IMR-90 (cell line): ENCODE measurements at regions not wholly inside any gene's neighbourhood (a gene's known extent, or its start where the extent isn't known, plus 50 kb on each side); places are given as distances from the start of the nearest gene placed in this dataset.

Source experiments
- ATAC-seq: fragments of 200-7000 bp; cut with Tn5 transposase; 2 replicates; pipeline ENCODE4 v1.9.1; 2020; ENCODE audit warnings: low read depth, mild to moderate bottlenecking, moderate library complexity
- BruUV-seq: library from RNA; stranded (reverse); fragments of 400-500 nt; replicated peaks from 2 replicates; lab custom pipeline; 2021; lab: Mats Ljungman, UMichigan
- CTCF ChIA-PET: fragments of 300-600 bp; formaldehyde crosslinking; extraction: SDS; loops from one replicate; lab custom pipeline; 2021; ENCODE audit warnings: antibody characterized with exemption; lab: Yijun Ruan, JAX
- POLR2A ChIA-PET: fragments of 300-600 bp; sonication (Branson Sonifier 250); formaldehyde crosslinking; loops from one replicate; lab custom pipeline; 2022; ENCODE audit warnings: antibody characterized with exemption; ENCODE audit not compliant: unreplicated experiment; lab: Charles Lee
- DNase-seq: peaks from one replicate; pipeline ENCODE4 v3.0.0; 2013
- H2AFZ ChIP-seq: replicated peaks from 2 replicates; pipeline ENCODE3; 2013; ENCODE audit warnings: low read length, mild to moderate bottlenecking; ENCODE audit not compliant: poor library complexity
- H2AK5ac ChIP-seq: 2 replicates; pipeline ENCODE4 v1.6.1; 2013; ENCODE audit warnings: low read depth, low read length, inconsistent platforms
- H2AK9ac ChIP-seq: replicated peaks from 2 replicates; pipeline ENCODE3; 2013; ENCODE audit warnings: mild to moderate bottlenecking, low read depth, low read length, moderate library complexity; ENCODE audit not compliant: poor library complexity
- H2BK120ac ChIP-seq: 2 replicates; pipeline ENCODE4 v1.6.1; 2013; ENCODE audit warnings: low read depth, low read length, inconsistent platforms
- H2BK15ac ChIP-seq: 3 replicates; pipeline ENCODE4 v1.6.1; 2013; ENCODE audit warnings: low read depth, low read length, inconsistent platforms
- H2BK20ac ChIP-seq: 2 replicates; pipeline ENCODE4 v1.6.1; 2013; ENCODE audit warnings: low read depth, mild to moderate bottlenecking, inconsistent platforms, low read length, moderate library complexity
- H2BK5ac ChIP-seq: 2 replicates; pipeline ENCODE4 v1.6.1; 2013; ENCODE audit warnings: mild to moderate bottlenecking, low read depth, low read length, inconsistent platforms; ENCODE audit not compliant: poor library complexity, severe bottlenecking
- H3K14ac ChIP-seq: replicated peaks from 2 replicates; pipeline ENCODE4 v1.6.1; 2013; ENCODE audit warnings: low read depth, low read length, inconsistent platforms
- H3K18ac ChIP-seq: 2 replicates; pipeline ENCODE4 v1.6.1; 2013; ENCODE audit warnings: low read depth, low read length, control low read depth
- H3K23ac ChIP-seq: 2 replicates; pipeline ENCODE4 v1.6.1; 2013; ENCODE audit warnings: low read depth, low read length, inconsistent platforms
- H3K27ac ChIP-seq: 2 replicates; pipeline ENCODE4 v1.5.1; 2013; ENCODE audit warnings: mild to moderate bottlenecking, control low read depth, low read length; ENCODE audit not compliant: insufficient read depth
- H3K27me3 ChIP-seq: 2 replicates; pipeline ENCODE4 v1.6.1; 2013; ENCODE audit warnings: low read length; ENCODE audit not compliant: control insufficient read depth, insufficient read depth
- H3K36me3 ChIP-seq: 2 replicates; pipeline ENCODE4 v1.6.1; 2013; ENCODE audit warnings: low read length, mixed read lengths; ENCODE audit not compliant: control insufficient read depth, insufficient read depth
- H3K4ac ChIP-seq: 2 replicates; pipeline ENCODE4 v1.6.1; 2013; ENCODE audit warnings: low read depth, low read length, inconsistent platforms
- H3K4me1 ChIP-seq: 2 replicates; pipeline ENCODE4 v1.6.1; 2013; ENCODE audit warnings: low read length, mixed read lengths; ENCODE audit not compliant: control insufficient read depth, insufficient read depth
- H3K4me2 ChIP-seq: 2 replicates; pipeline ENCODE4 v1.6.1; 2013; ENCODE audit warnings: low read depth, mild to moderate bottlenecking, control low read depth, low read length, moderate library complexity
- H3K4me3 ChIP-seq: 2 replicates; pipeline ENCODE4 v1.5.1; 2013; ENCODE audit warnings: low read depth, mild to moderate bottlenecking, control low read depth, low read length, moderate library complexity; ENCODE audit not compliant: insufficient read depth
- H3K56ac ChIP-seq: 2 replicates; pipeline ENCODE4 v1.6.1; 2013; ENCODE audit warnings: low read length, inconsistent platforms; ENCODE audit not compliant: insufficient read depth; ENCODE audit errors: extremely low read depth
- H3K79me1 ChIP-seq, 2 experiments: 2 replicates each; pipeline ENCODE4 v1.6.1; 2013; ENCODE audit warnings: low read length in 2 of 2, inconsistent platforms in 1 of 2, low read depth in 1 of 2
- H3K9ac ChIP-seq: 2 replicates; pipeline ENCODE4 v1.6.1; 2013; ENCODE audit warnings: low read depth, low read length, control low read depth
- H3K9me1 ChIP-seq: 2 replicates; pipeline ENCODE4 v1.6.1; 2013; ENCODE audit warnings: low read length, inconsistent platforms; ENCODE audit not compliant: insufficient read depth
- H3K9me3 ChIP-seq: 2 replicates; pipeline ENCODE4 v1.6.1; 2013; ENCODE audit warnings: low read length; ENCODE audit not compliant: control insufficient read depth, insufficient read depth
- H4K20me1 ChIP-seq: 2 replicates; pipeline ENCODE4 v1.6.1; 2013; ENCODE audit warnings: low read length, inconsistent platforms; ENCODE audit not compliant: insufficient read depth
- H4K5ac ChIP-seq: 2 replicates; pipeline ENCODE4 v1.6.1; 2013; ENCODE audit warnings: mild to moderate bottlenecking, low read depth, low read length, control low read depth
- H4K8ac ChIP-seq, 2 experiments: 2 replicates each; pipeline ENCODE4 v1.6.1; 2013; ENCODE audit warnings: low read depth in 2 of 2, low read length in 2 of 2, control low read depth in 1 of 2, inconsistent platforms in 1 of 2
- H4K91ac ChIP-seq: 2 replicates; pipeline ENCODE4 v1.6.1; 2013; ENCODE audit warnings: low read depth, low read length, inconsistent platforms; ENCODE audit not compliant: insufficient read depth
- FOS ChIP-seq: fragments of 150-350 bp; IDR thresholded peaks from 2 replicates; pipeline ENCODE4 v1.6.1; 2016; ENCODE audit warnings: low read depth, low read length
- RAD21 ChIP-seq: IDR thresholded peaks from 2 replicates; pipeline ENCODE4 v1.6.1; 2012; ENCODE audit warnings: low read length, improper control_type of control experiment
- WGBS, 2 experiments: methylation state at CpG; one replicate each; pipeline versions ENCODE4 v1.1.5 to v1.1.7; 2013; ENCODE audit warnings: missing lambda C conversion rate in 2 of 2; ENCODE audit not compliant: insufficient read length in 1 of 2; ENCODE audit errors: extremely low coverage in 2 of 2; 5-methylcytosine and 5-hydroxymethylcytosine counted together
- dilution Hi-C: fragments of 300-500 bp; cut with HindIII; formaldehyde crosslinking; loops from one replicate; pipeline ENCODE4 v1.14.3; 2018; ENCODE audit warnings: low sequenced_read_pairs; ENCODE audit not compliant: unreplicated experiment
- in situ Hi-C: fragments of 300-500 bp; cut with MboI; formaldehyde crosslinking; loops from 3 replicates; pipeline ENCODE4 v1.14.3; 2019; ENCODE audit warnings: low sequenced_read_pairs, inconsistent platforms, mixed read lengths
- intact Hi-C: fragments of 100-400 bp; cut with micrococcal nuclease; formaldehyde crosslinking; loops from 2 replicates; pipeline ENCODE4 v1.10.0; 2022

DNA sequence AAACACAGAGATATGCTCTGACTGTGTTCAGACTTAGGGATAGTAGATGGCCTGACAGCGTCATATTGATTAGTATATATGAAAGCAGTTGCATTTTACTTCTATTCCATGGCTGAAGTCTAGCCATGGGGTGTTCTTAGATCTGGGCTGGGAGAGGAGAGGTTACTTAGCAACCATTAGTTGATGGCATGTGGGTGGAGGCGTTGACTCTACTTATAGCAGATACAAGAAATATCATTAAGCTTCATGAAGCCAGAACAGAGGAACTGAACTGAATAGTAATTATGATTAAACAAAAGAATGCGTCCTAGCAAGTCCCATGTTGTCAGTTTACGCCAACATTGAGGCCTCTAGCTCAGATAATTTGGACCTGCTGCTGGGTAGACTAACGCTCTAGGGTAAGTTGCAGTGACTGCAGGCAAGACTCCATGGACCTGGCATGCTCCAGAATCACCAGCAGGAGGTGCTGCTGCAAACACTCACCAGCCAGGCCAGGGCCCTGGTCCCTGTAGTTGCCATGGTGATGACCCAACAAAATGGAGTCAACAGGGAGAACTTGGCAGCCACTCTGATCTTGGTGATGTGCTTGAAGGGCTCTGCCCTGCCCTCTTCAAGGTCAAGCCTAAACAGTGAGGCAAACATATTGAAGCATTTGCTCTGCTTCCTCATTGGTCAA is 477.3 kb downstream of the PREX1 start:
- H3K9ac ChIP-seq: no peak overlapping the region
- in situ Hi-C loops: no loop called here
- H2AK9ac ChIP-seq: no peak overlapping the region
- H4K8ac ChIP-seq: no peak overlapping the region
- no TSS peak for BruUV-seq
- ChIA-PET POLR2A (no interaction called here), CTCF (interaction anchor here (0.7 kb wide), 1 partner anchor 270 kb away, joined by 3 read pairs; no protein-coding TSS in a partner anchor)
- H3K27ac ChIP-seq: no peak overlapping the region
- H2BK20ac ChIP-seq: no peak overlapping the region
- H3K4ac ChIP-seq: no peak overlapping the region
- no peaks in the 10 kb centered on the region for H3K4me1 ChIP-seq
- H4K5ac ChIP-seq: no peak overlapping the region
- intact Hi-C loops: no loop called here
- no peak overlapping the region for H2BK120ac ChIP-seq
- no peak overlapping the region for H3K56ac ChIP-seq
- H3K9me3 ChIP-seq: no peaks in the 10 kb centered on the region; the same call in none of the 2 replicates
- dilution Hi-C loops: no loop called here
- no peak overlapping the region for H3K14ac ChIP-seq
- TF ChIP-seq FOS (no peak), RAD21 (no peak)
- DNase-seq (no peak), ATAC-seq (no peak)
- H3K36me3 ChIP-seq: no peaks in the 10 kb centered on the region
- no peak overlapping the region for H2BK15ac ChIP-seq
- no peak overlapping the region for H3K18ac ChIP-seq
- no peaks in the 10 kb centered on the region for H4K20me1 ChIP-seq
- no peak overlapping the region for H3K23ac ChIP-seq
- H2AK5ac ChIP-seq: no peak overlapping the region
- H4K91ac ChIP-seq: no peak overlapping the region
- H3K27me3 ChIP-seq: peaks cover 1% of the 10 kb centered on the region
- WGBS, 2 experiments: no CpG with 5 or more reads among the region's 5 CpGs
- H3K79me1 ChIP-seq: no peaks in the 10 kb centered on the region
- H3K4me2 ChIP-seq: no peak overlapping the region
- no peak overlapping the region for H2AFZ ChIP-seq
- no peaks in the 10 kb centered on the region for H3K9me1 ChIP-seq
- no peak overlapping the region for H3K4me3 ChIP-seq
- H2BK5ac ChIP-seq: no peak overlapping the region
